Smooth muscle cell (in vitro differentiated cells): ENCODE measurements at regions not wholly inside any gene's neighbourhood (a gene's known extent, or its start where the extent isn't known, plus 50 kb on each side); places are given as distances from the start of the nearest gene placed in this dataset.
A peak's percentile ranks its signal among the peaks of the same experiment; 100 is the strongest.

Source experiments
- DNase-seq: peaks from one replicate; lab custom pipeline; 2025; ENCODE audit not compliant: unreplicated experiment; lab: John Stamatoyannopoulos, UW
- H2AFZ ChIP-seq: fragments of 200-600 bp; sonication (generic); 2 replicates; pipeline ENCODE4 v1.6.0; 2016; ENCODE audit warnings: antibody characterized with exemption, low read depth, mild to moderate bottlenecking
- H3F3A ChIP-seq: fragments of 200-600 bp; sonication (generic); 2 replicates; pipeline ENCODE4 v1.6.0; 2017; ENCODE audit warnings: antibody characterized with exemption, low read depth
- H3K27ac ChIP-seq: fragments of 200-600 bp; sonication (generic); 2 replicates; pipeline ENCODE4 v1.5.1; 2016; ENCODE audit warnings: low read depth, mild to moderate bottlenecking
- H3K27me3 ChIP-seq: fragments of 200-600 bp; sonication (generic); 2 replicates; pipeline ENCODE4 v1.6.1; 2016; ENCODE audit warnings: low read depth, mild to moderate bottlenecking
- H3K36me3 ChIP-seq: fragments of 200-600 bp; sonication (generic); 2 replicates; pipeline ENCODE4 v1.5.1; 2016; ENCODE audit warnings: low read depth
- H3K4me1 ChIP-seq: fragments of 200-600 bp; sonication (generic); 2 replicates; pipeline ENCODE4 v1.5.1; 2016; ENCODE audit warnings: low read depth
- H3K4me2 ChIP-seq: fragments of 200-600 bp; sonication (generic); 2 replicates; pipeline ENCODE4 v1.6.0; 2016; ENCODE audit warnings: mild to moderate bottlenecking
- H3K4me3 ChIP-seq: fragments of 200-600 bp; sonication (generic); 2 replicates; pipeline ENCODE4 v1.5.1; 2016; ENCODE audit warnings: mild to moderate bottlenecking
- H3K79me2 ChIP-seq: fragments of 200-600 bp; sonication (generic); 2 replicates; pipeline ENCODE4 v1.6.0; 2016; ENCODE audit warnings: low read depth, mild to moderate bottlenecking
- H3K9ac ChIP-seq: fragments of 200-600 bp; sonication (generic); 2 replicates; pipeline ENCODE4 v1.6.0; 2016; ENCODE audit warnings: low read depth
- H3K9me3 ChIP-seq: fragments of 200-600 bp; sonication (generic); replicated peaks from 2 replicates; pipeline ENCODE4 v1.5.1; 2016; ENCODE audit warnings: low read depth
- H4K20me1 ChIP-seq: fragments of 200-600 bp; sonication (generic); 2 replicates; pipeline ENCODE4 v1.6.0; 2016; ENCODE audit warnings: low read depth
- CTCF ChIP-seq: fragments of 200-600 bp; sonication (generic); IDR thresholded peaks from 2 replicates; pipeline ENCODE4 v1.5.1; 2017; ENCODE audit warnings: borderline replicate concordance, mild to moderate bottlenecking, antibody characterized with exemption; ENCODE audit not compliant: insufficient read depth, poor library complexity, severe bottlenecking
- WGBS: methylation state at CpG from one replicate; pipeline ENCODE4 v1.1.7; 2016; ENCODE audit warnings: low lambda C conversion rate; 5-methylcytosine and 5-hydroxymethylcytosine counted together

DNA sequence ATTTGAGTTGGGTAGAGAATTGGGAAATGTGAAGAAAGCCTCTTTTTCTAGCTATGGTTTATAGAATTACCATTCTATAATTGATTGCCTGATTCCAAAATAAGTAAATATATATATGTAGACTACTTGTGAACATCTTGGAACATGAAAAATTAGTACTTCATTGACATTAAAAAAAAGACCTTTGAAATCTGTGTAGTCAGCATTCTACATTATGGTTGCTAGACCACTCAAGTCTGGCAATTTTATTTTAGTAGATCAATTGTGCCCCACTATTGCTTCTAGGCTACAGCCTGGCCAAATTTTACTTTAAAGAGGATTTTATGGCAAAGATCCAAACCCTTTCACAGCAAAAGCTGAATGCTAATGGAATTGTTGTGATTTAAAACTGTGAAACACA is 279.8 kb downstream of the IKZF2 start:
- Histone ChIP-seq H3K27me3 (no peaks in the 10 kb centered on the region), H3F3A (no peaks in the 10 kb centered on the region), H3K36me3 (no peaks in the 10 kb centered on the region), H2AFZ (no peak overlapping the region), H3K9ac (no peak overlapping the region), H3K9me3 (no peaks in the 10 kb centered on the region), H3K4me1 (no peaks in the 10 kb centered on the region), H3K79me2 (no peaks in the 10 kb centered on the region), H3K4me2 (no peak overlapping the region), H3K27ac (no peak overlapping the region), H3K4me3 (no peak overlapping the region), H4K20me1 (no peaks in the 10 kb centered on the region)
- TF ChIP-seq CTCF, result no peak
- DNase-seq, result no peak

GRCh38 chr2:212864186-212864585 is 287.2 kb downstream of the IKZF2 start:
- WGBS, result 96% methylated on average over 2 of the region's 2 CpGs
- no peak for TF ChIP-seq CTCF
- no peaks in the 10 kb centered on the region for H3K4me1 ChIP-seq
- no peak overlapping the region for H3K4me2 ChIP-seq
- no peak overlapping the region for H2AFZ ChIP-seq
- no peaks in the 10 kb centered on the region for H3K27me3 ChIP-seq
- H4K20me1 ChIP-seq, result no peaks in the 10 kb centered on the region
- DNase-seq, result no peak
- H3K27ac ChIP-seq, result no peak overlapping the region
- no peaks in the 10 kb centered on the region for H3K36me3 ChIP-seq
- H3F3A ChIP-seq, result no peaks in the 10 kb centered on the region
- no peak overlapping the region for H3K9ac ChIP-seq
- peaks cover 7% of the 10 kb centered on the region for H3K9me3 ChIP-seq
- H3K79me2 ChIP-seq, result no peaks in the 10 kb centered on the region
- H3K4me3 ChIP-seq, result no peak overlapping the region

DNA sequence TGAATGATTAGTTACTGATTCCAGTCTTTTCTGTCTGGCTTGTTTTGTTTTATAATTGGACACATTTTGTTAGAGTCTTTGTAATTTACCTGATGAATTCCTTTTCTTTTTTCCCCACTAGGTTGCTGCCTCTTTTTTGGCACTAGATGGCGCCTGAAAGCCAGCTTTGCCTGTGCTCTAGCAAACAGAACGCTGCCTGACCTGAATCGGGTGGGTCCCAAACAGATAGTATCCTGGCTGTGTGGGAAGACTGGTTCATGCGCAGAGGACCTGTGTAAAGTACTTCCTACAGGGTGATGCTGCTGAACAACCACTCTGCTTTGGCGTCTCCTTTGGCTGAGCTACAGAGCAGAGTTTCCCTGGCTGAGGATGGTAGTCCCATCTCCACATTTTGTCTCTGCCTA is 288.2 kb downstream of the IKZF2 start:
- no peak overlapping the region for H2AFZ ChIP-seq
- no peak for DNase-seq
- TF ChIP-seq CTCF, result peak; percentile 29

DNA sequence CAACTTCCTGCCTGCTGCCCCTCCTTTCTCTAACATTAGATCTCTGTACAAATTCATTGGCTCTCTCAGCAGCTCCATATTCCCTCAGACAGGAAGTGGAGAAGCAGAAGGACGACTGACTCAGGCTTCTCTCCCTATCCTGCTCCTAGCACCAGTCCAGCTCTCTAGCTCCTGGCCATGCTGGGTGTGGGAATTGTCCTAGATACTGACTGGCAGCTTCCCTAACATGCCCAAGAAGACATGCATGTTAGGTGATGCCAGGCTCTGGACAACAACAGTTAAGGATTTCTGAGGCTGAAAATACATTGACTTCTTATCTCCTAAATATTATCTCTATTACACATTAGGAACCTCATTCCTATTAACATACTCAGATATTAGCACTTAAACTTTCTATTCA is 292.9 kb downstream of the IKZF2 start:
- no peak for DNase-seq
- Histone ChIP-seq H3K4me3 (no peak overlapping the region), H3K79me2 (no peaks in the 10 kb centered on the region), H2AFZ (no peak overlapping the region), H3F3A (no peaks in the 10 kb centered on the region), H3K27ac (no peak overlapping the region), H3K36me3 (no peaks in the 10 kb centered on the region), H3K4me2 (no peak overlapping the region), H3K4me1 (no peaks in the 10 kb centered on the region), H3K27me3 (no peaks in the 10 kb centered on the region), H3K9me3 (no peaks in the 10 kb centered on the region), H3K9ac (no peak overlapping the region), H4K20me1 (no peaks in the 10 kb centered on the region)
- WGBS, result 63% methylated on average over 1 of the region's 1 CpG
- no peak for TF ChIP-seq CTCF

More for the DNA sequence above, 288.2 kb downstream of the IKZF2 start:
- Histone ChIP-seq H3F3A (no peaks in the 10 kb centered on the region), H3K4me2 (no peak overlapping the region), H3K9me3 (peaks cover 7% of the 10 kb centered on the region), H3K9ac (no peak overlapping the region), H4K20me1 (no peaks in the 10 kb centered on the region), H3K4me3 (no peak overlapping the region), H3K79me2 (no peaks in the 10 kb centered on the region), H3K36me3 (no peaks in the 10 kb centered on the region), H3K27me3 (no peaks in the 10 kb centered on the region), H3K4me1 (no peaks in the 10 kb centered on the region), H3K27ac (no peak overlapping the region)
- WGBS, result 58% methylated on average over 5 of the region's 5 CpGs
